AG08395 (cell line): ENCODE measurements at regions not wholly inside any gene's neighbourhood (a gene's known extent, or its start where the extent isn't known, plus 50 kb on each side); places are given as distances from the start of the nearest gene placed in this dataset.
"Not testable (repeated sequence)": the region's sequence is repeated elsewhere in the genome, so short reads cannot be mapped to it uniquely, and the experiment has no call there.

Experiments
- DNase-seq: peaks from one replicate; pipeline ENCODE4 v3.0.0; 2012; ENCODE audit warnings: mixed read lengths, low spot score

- DNase-seq, result no peak
These were observed 172.7 kb upstream of the CCL2 start for GRCh38 chr17:34082404-34082803.

GRCh38 chr17:34089042-34089441 is 166.0 kb upstream of the CCL2 start:
- not testable (repeated sequence) for DNase-seq

GRCh38 chr17:34090593-34090992 is 164.5 kb upstream of the CCL2 start:
- DNase-seq, result no peak

GRCh38 chr17:34091975-34092374 is 163.1 kb upstream of the CCL2 start:
- DNase-seq, result no peak

- no peak for DNase-seq
These were observed 160.0 kb upstream of the CCL2 start for GRCh38 chr17:34095106-34095505.

- no peak for DNase-seq
These were observed 156.4 kb upstream of the CCL2 start for GRCh38 chr17:34098699-34099098.

- DNase-seq, result no peak
These were observed 155.1 kb upstream of the CCL2 start for GRCh38 chr17:34099859-34100515.

GRCh38 chr17:34107019-34107418 is 148.1 kb upstream of the CCL2 start:
- no peak for DNase-seq

GRCh38 chr17:34110315-34110714 is 144.8 kb upstream of the CCL2 start:
- DNase-seq, result no peak

GRCh38 chr17:34113089-34113488 is 142.0 kb upstream of the CCL2 start:
- DNase-seq, result no peak

GRCh38 chr17:34114174-34114573 is 140.9 kb upstream of the CCL2 start:
- no peak for DNase-seq

- DNase-seq, result no peak
These were observed 138.8 kb upstream of the CCL2 start for GRCh38 chr17:34116306-34116705.

GRCh38 chr17:34117332-34117731 is 137.8 kb upstream of the CCL2 start:
- no peak for DNase-seq

GRCh38 chr17:34117811-34118210 is 137.3 kb upstream of the CCL2 start:
- DNase-seq, result no peak

- DNase-seq, result no peak
These were observed 136.5 kb upstream of the CCL2 start for GRCh38 chr17:34118564-34118963.

- no peak for DNase-seq
These were observed 133.8 kb upstream of the CCL2 start for GRCh38 chr17:34121311-34121710.

- DNase-seq, result no peak
These were observed 132.6 kb upstream of the CCL2 start for GRCh38 chr17:34122515-34122914.

GRCh38 chr17:34125010-34125409 is 130.1 kb upstream of the CCL2 start:
- no peak for DNase-seq

- DNase-seq, result no peak
These were observed 129.2 kb upstream of the CCL2 start for GRCh38 chr17:34125921-34126320.

GRCh38 chr17:34126496-34126895 is 128.6 kb upstream of the CCL2 start:
- DNase-seq, result no peak

- no peak for DNase-seq
These were observed 128.1 kb upstream of the CCL2 start for GRCh38 chr17:34126965-34127364.

GRCh38 chr17:34130544-34130943 is 124.5 kb upstream of the CCL2 start:
- no peak for DNase-seq

GRCh38 chr17:34131386-34131785 is 123.7 kb upstream of the CCL2 start:
- no peak for DNase-seq

GRCh38 chr17:34133350-34133749 is 121.7 kb upstream of the CCL2 start:
- DNase-seq, result no peak

- DNase-seq, result no peak
These were observed 119.2 kb upstream of the CCL2 start for GRCh38 chr17:34135841-34136240.
